ENCODE measurements at regions not wholly inside any gene's neighbourhood (a gene's known extent, or its start where the extent isn't known, plus 50 kb on each side); places are given as distances from the start of the nearest gene placed in this dataset.

GRCh38 chr16:80105160-80105559, 435.6 kb upstream of the DYNLRB2 start:
- Histone ChIP-seq H3F3A (ENCODE audit: insufficient read depth, low read depth) (peaks cover 7% of the 10 kb centered on the region; the same call in 1 of the 2 replicates), H2AFZ (0 out of 2 replicates have a peak overlapping the region, but pooled peaks have one; percentile 44), H3K4me2 (peak overlapping the region; percentile 53), H3K27ac (peak overlapping the region; percentile 55), H3K36me3 (ENCODE audit: low read depth) (no peaks in the 10 kb centered on the region), H3K79me2 (ENCODE audit: low read depth) (no peaks in the 10 kb centered on the region), H3K9me2 (ENCODE audit: insufficient read depth) (no peaks in the 10 kb centered on the region), H3K27me3 (ENCODE audit: insufficient read depth, low read depth) (peaks cover 11% of the 10 kb centered on the region), H3K9me3 (ENCODE audit: insufficient read depth, low read depth) (peaks cover 5% of the 10 kb centered on the region; the same call in 1 of the 2 replicates), H3K4me1 (replicated peaks; ENCODE audit: insufficient read depth) (peaks cover 28% of the 10 kb centered on the region), H4K20me1 (ENCODE audit: insufficient read depth) (no peaks in the 10 kb centered on the region), H3K4me3 (no peak overlapping the region; the same call in 1 of the 2 replicates)
- intact Hi-C loops (cut with micrococcal nuclease; ENCODE audit: unreplicated experiment), result no loop called here
- TF ChIP-seq, protein P1, sequence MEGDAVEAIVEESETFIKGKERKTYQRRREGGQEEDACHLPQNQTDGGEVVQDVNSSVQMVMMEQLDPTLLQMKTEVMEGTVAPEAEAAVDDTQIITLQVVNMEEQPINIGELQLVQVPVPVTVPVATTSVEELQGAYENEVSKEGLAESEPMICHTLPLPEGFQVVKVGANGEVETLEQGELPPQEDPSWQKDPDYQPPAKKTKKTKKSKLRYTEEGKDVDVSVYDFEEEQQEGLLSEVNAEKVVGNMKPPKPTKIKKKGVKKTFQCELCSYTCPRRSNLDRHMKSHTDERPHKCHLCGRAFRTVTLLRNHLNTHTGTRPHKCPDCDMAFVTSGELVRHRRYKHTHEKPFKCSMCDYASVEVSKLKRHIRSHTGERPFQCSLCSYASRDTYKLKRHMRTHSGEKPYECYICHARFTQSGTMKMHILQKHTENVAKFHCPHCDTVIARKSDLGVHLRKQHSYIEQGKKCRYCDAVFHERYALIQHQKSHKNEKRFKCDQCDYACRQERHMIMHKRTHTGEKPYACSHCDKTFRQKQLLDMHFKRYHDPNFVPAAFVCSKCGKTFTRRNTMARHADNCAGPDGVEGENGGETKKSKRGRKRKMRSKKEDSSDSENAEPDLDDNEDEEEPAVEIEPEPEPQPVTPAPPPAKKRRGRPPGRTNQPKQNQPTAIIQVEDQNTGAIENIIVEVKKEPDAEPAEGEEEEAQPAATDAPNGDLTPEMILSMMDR (conservative IDR thresholded peaks at IDR 0.05), result no peak
- TF ChIP-seq EZH2 (IDR thresholded peaks at IDR 0.05; ENCODE audit: low read depth), result no peak
- DNase-seq, result peak in 1 of 2 experiments; percentile 77
- ChIA-PET CTCF (no interaction called here), POLR2A (ENCODE audit: unreplicated experiment) (no interaction called here)
- BruUV-seq (replicated peaks), result no TSS peak

DNA sequence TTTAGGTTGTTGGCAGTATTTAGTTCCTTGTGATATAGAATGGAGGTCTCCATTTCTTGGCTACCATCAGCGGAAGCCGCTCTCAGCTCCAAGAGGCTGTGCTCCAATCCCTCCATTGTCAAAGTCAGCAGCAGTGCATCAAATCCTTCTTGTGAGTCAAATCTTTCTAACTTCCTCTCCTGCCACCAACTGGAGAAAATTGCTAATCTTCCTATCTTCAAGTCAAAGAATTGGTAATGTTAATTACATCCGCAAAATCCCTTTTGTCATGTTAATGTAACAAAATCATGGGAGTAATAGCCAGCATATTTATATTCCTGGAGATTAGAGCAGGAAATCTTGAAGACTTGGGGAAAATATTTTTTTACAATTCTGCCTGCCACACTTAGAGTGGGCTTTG, 436.4 kb upstream of the DYNLRB2 start:
- no peaks in the 10 kb centered on the region for H4K20me1 ChIP-seq (ENCODE audit: insufficient read depth)
- ChIA-PET POLR2A (ENCODE audit: unreplicated experiment) (no interaction called here), CTCF (no interaction called here)
- no peak for DNase-seq
- peaks cover 7% of the 10 kb centered on the region; the same call in 1 of the 2 replicates for H3F3A ChIP-seq (ENCODE audit: insufficient read depth, low read depth)
- H3K27ac ChIP-seq, result peak overlapping the region; percentile 55
- H3K4me3 ChIP-seq, result no peak overlapping the region
- H3K4me1 ChIP-seq (replicated peaks; ENCODE audit: insufficient read depth), result peaks cover 28% of the 10 kb centered on the region
- H3K27me3 ChIP-seq (ENCODE audit: insufficient read depth, low read depth), result peaks cover 3% of the 10 kb centered on the region
- H2AFZ ChIP-seq, result no peak overlapping the region
- peaks cover 5% of the 10 kb centered on the region; the same call in 1 of the 2 replicates for H3K9me3 ChIP-seq (ENCODE audit: insufficient read depth, low read depth)
- no peaks in the 10 kb centered on the region for H3K36me3 ChIP-seq (ENCODE audit: low read depth)
- H3K9me2 ChIP-seq (ENCODE audit: insufficient read depth), result no peaks in the 10 kb centered on the region
- intact Hi-C loops (cut with micrococcal nuclease; ENCODE audit: unreplicated experiment), result no loop called here
- TF ChIP-seq EZH2 (IDR thresholded peaks at IDR 0.05; ENCODE audit: low read depth), result no peak
- TF ChIP-seq, protein P1 (conservative IDR thresholded peaks at IDR 0.05), result no peak
- no peaks in the 10 kb centered on the region for H3K79me2 ChIP-seq (ENCODE audit: low read depth)
- no TSS peak for BruUV-seq (replicated peaks)
- peak overlapping the region; percentile 53; the same call in 1 of the 2 replicates for H3K4me2 ChIP-seq

- H2AFZ ChIP-seq, result no peak overlapping the region
- H3K4me1 ChIP-seq (replicated peaks; ENCODE audit: insufficient read depth), result peaks cover 26% of the 10 kb centered on the region
- no peak overlapping the region for H3K27ac ChIP-seq
- no peaks in the 10 kb centered on the region for H3K79me2 ChIP-seq (ENCODE audit: low read depth)
- H4K20me1 ChIP-seq (ENCODE audit: insufficient read depth), result no peaks in the 10 kb centered on the region
- no TSS peak for BruUV-seq (replicated peaks)
- H3K27me3 ChIP-seq (ENCODE audit: insufficient read depth, low read depth), result no peaks in the 10 kb centered on the region
- H3K4me3 ChIP-seq, result no peak overlapping the region
- no peaks in the 10 kb centered on the region for H3K9me2 ChIP-seq (ENCODE audit: insufficient read depth)
- no peaks in the 10 kb centered on the region for H3K36me3 ChIP-seq (ENCODE audit: low read depth)
- DNase-seq, result no peak
- H3F3A ChIP-seq (ENCODE audit: insufficient read depth, low read depth), result peaks cover 7% of the 10 kb centered on the region; the same call in 1 of the 2 replicates
- no peak overlapping the region for H3K4me2 ChIP-seq
- intact Hi-C loops (cut with micrococcal nuclease; ENCODE audit: unreplicated experiment), result no loop called here
- H3K9me3 ChIP-seq (ENCODE audit: insufficient read depth, low read depth), result peaks cover 5% of the 10 kb centered on the region; the same call in 1 of the 2 replicates
- TF ChIP-seq, protein P1 (conservative IDR thresholded peaks at IDR 0.05), result no peak
- CTCF ChIA-PET, result no interaction called here
- POLR2A ChIA-PET (ENCODE audit: unreplicated experiment), result no interaction called here
Observed at GRCh38 chr16:80103463-80103862, 437.3 kb upstream of the DYNLRB2 start.

Data from PC-9 (cell line).